Tibial nerve (tissue), 4 donors: ENCODE measurements at regions not wholly inside any gene's neighbourhood (a gene's known extent, or its start where the extent isn't known, plus 50 kb on each side); places are given as distances from the start of the nearest gene placed in this dataset.

Experiments
- DNase-seq, 2 donors: peaks; one replicate each; pipeline ENCODE4 v3.0.0-alpha.2; 2019; ENCODE audit warnings: low spot score in 2 of 2
- H3K27ac ChIP-seq, 4 donors: fragments of 200-600 bp; sonication (generic) in 3 of 4; one replicate each; pipeline ENCODE4 v1.5.1; 2017 to 2019; ENCODE audit warnings: mild to moderate bottlenecking in 1 of 4
- H3K27me3 ChIP-seq, 2 donors: fragments of 200-600 bp; sonication (generic) in 1 of 2; one replicate each; pipeline versions ENCODE4 v1.5.1 to v1.6.0; 2017 to 2019
- H3K36me3 ChIP-seq, 3 donors: fragments of 200-600 bp; sonication (generic); one replicate each; pipeline ENCODE4 v1.5.1; 2018 to 2019
- H3K4me1 ChIP-seq, 4 donors: fragments of 200-600 bp; sonication (generic) in 3 of 4; one replicate each; pipeline ENCODE4 v1.5.1; 2017 to 2019
- H3K4me3 ChIP-seq, 4 donors: fragments of 200-600 bp; sonication (generic) in 3 of 4; one replicate each; pipeline ENCODE4 v1.5.1; 2017 to 2019; ENCODE audit warnings: mild to moderate bottlenecking in 1 of 4, moderate library complexity in 1 of 4
- H3K9me3 ChIP-seq, 4 donors: fragments of 200-600 bp; sonication (generic) in 3 of 4; one replicate each; pipeline ENCODE4 v1.5.1; 2017 to 2019
- CTCF ChIP-seq, 5 experiments: fragments of 200-600 bp in 3 of 5; fragments of 450-650 bp in 2 of 5; sonication (generic) in 3 of 5; IDR thresholded peaks; one replicate each; pipeline ENCODE4 v1.5.1; 2016 to 2019; ENCODE audit warnings: antibody characterized with exemption in 5 of 5, mild to moderate bottlenecking in 3 of 5, moderate library complexity in 2 of 5
- EP300 ChIP-seq, 2 donors: sonication (generic); formaldehyde crosslinking; IDR thresholded peaks; one replicate each; pipeline ENCODE4 v1.6.1; 2017; ENCODE audit warnings: antibody characterized with exemption in 2 of 2, mild to moderate bottlenecking in 1 of 2
- POLR2A ChIP-seq, 2 donors: fragments of 450-650 bp; IDR thresholded peaks; one replicate each; pipeline ENCODE4 v1.6.1; 2017; ENCODE audit warnings: antibody characterized with exemption in 2 of 2, mild to moderate bottlenecking in 2 of 2, moderate library complexity in 2 of 2
- WGBS, 2 donors: methylation state at CpG; one replicate each; pipeline ENCODE4 v1.1.5; 2018; 5-methylcytosine and 5-hydroxymethylcytosine counted together

- TF ChIP-seq EP300 (IDR thresholded peaks at IDR 0.05) (no peak), CTCF (IDR thresholded peaks at IDR 0.05) (no peak), POLR2A (IDR thresholded peaks at IDR 0.05) (no peak)
- DNase-seq = no peak
- 96 to 97% methylated on average over 3 of the region's 3 CpGs for WGBS, 2 donors
These were observed 164.4 kb downstream of the MDFIC start for GRCh38 chr7:115086146-115086841.

GRCh38 chr7:115085421-115085820, 163.5 kb downstream of the MDFIC start:
- TF ChIP-seq POLR2A (IDR thresholded peaks at IDR 0.05) (no peak), EP300 (IDR thresholded peaks at IDR 0.05) (no peak), CTCF (IDR thresholded peaks at IDR 0.05) (no peak)
- 90 to 92% methylated on average over 3 of the region's 3 CpGs for WGBS, 2 donors
- Histone ChIP-seq H3K36me3 (no peaks in the 10 kb centered on the region), H3K27me3 (no peaks in the 10 kb centered on the region), H3K9me3 (no peaks in the 10 kb centered on the region), H3K4me1 (peaks cover 0 to 19% (median 5%) of the 10 kb centered on the region in 4 donors), H3K4me3 (no peak overlapping the region), H3K27ac (no peak overlapping the region)
- DNase-seq = no peak

More at GRCh38 chr7:115086146-115086841, 164.4 kb downstream of the MDFIC start:
- H3K36me3 ChIP-seq = no peaks in the 10 kb centered on the region
- no peak overlapping the region for H3K4me3 ChIP-seq
- H3K4me1 ChIP-seq = peaks cover 0 to 19% (median 5%) of the 10 kb centered on the region in 4 donors
- H3K27ac ChIP-seq = no peak overlapping the region
- H3K9me3 ChIP-seq = no peaks in the 10 kb centered on the region
- H3K27me3 ChIP-seq = no peaks in the 10 kb centered on the region

GRCh38 chr7:115083935-115084334, 162.0 kb downstream of the MDFIC start:
- Histone ChIP-seq H3K4me1 (peaks cover 0 to 19% (median 5%) of the 10 kb centered on the region in 4 donors), H3K36me3 (no peaks in the 10 kb centered on the region), H3K27ac (no peak overlapping the region), H3K4me3 (no peak overlapping the region), H3K27me3 (no peaks in the 10 kb centered on the region), H3K9me3 (no peaks in the 10 kb centered on the region)
- WGBS, 2 donors = 90 to 95% methylated on average over 4 of the region's 4 CpGs
- DNase-seq = no peak
- TF ChIP-seq EP300 (IDR thresholded peaks at IDR 0.05) (no peak), POLR2A (IDR thresholded peaks at IDR 0.05) (no peak), CTCF (IDR thresholded peaks at IDR 0.05) (no peak)

GRCh38 chr7:115081772-115082171, 159.9 kb downstream of the MDFIC start:
- Histone ChIP-seq H3K27me3 (no peaks in the 10 kb centered on the region), H3K4me1 (peaks cover 0 to 3% (median 0%) of the 10 kb centered on the region in 4 donors), H3K36me3 (no peaks in the 10 kb centered on the region), H3K27ac (no peak overlapping the region), H3K4me3 (no peak overlapping the region), H3K9me3 (no peaks in the 10 kb centered on the region)
- DNase-seq = no peak
- 68 to 69% methylated on average over 3 of the region's 3 CpGs for WGBS, 2 donors
- TF ChIP-seq EP300 (IDR thresholded peaks at IDR 0.05) = no peak
- TF ChIP-seq POLR2A (IDR thresholded peaks at IDR 0.05) = no peak
- no peak for TF ChIP-seq CTCF (IDR thresholded peaks at IDR 0.05)

GRCh38 chr7:115078851-115079250, 157.0 kb downstream of the MDFIC start:
- no peak overlapping the region for H3K4me3 ChIP-seq
- H3K36me3 ChIP-seq = no peaks in the 10 kb centered on the region
- H3K4me1 ChIP-seq = no peaks in the 10 kb centered on the region
- DNase-seq = no peak
- no peak overlapping the region for H3K27ac ChIP-seq
- H3K27me3 ChIP-seq = no peaks in the 10 kb centered on the region
- no peaks in the 10 kb centered on the region for H3K9me3 ChIP-seq
- WGBS, 2 donors = 81 to 89% methylated on average over 1 of the region's 1 CpG
- TF ChIP-seq EP300 (IDR thresholded peaks at IDR 0.05) (no peak), POLR2A (IDR thresholded peaks at IDR 0.05) (no peak), CTCF (IDR thresholded peaks at IDR 0.05) (no peak)
